ENCODE measurements at regions not wholly inside any gene's neighbourhood (a gene's known extent, or its start where the extent isn't known, plus 50 kb on each side); places are given as distances from the start of the nearest gene placed in this dataset.
A peak's percentile ranks its signal among the peaks of the same experiment; 100 is the strongest.

- H2AFZ ChIP-seq (ENCODE audit: low read depth), result no peak overlapping the region
- no peak overlapping the region for H3K27ac ChIP-seq (ENCODE audit: low read depth in 2 of 2, low read length in 1 of 2)
- H3F3A ChIP-seq (replicated peaks; ENCODE audit: insufficient read depth), result no peaks in the 10 kb centered on the region
- H3K9me3 ChIP-seq, result no peaks in the 10 kb centered on the region
- H3K4me1 ChIP-seq (ENCODE audit: control insufficient read depth in 1 of 2, insufficient read depth in 2 of 2, low read depth in 1 of 2, low read length in 1 of 2), result no peaks in the 10 kb centered on the region
- TF ChIP-seq RFX5 (IDR thresholded peaks at IDR 0.05; ENCODE audit: low read length) (no peak), EP300 (IDR thresholded peaks at IDR 0.05; ENCODE audit: borderline replicate concordance in 1 of 2, low read depth in 1 of 2, low read length in 1 of 2) (no peak)
- POLR2A ChIA-PET, result no interaction called here
- H4K20me1 ChIP-seq (ENCODE audit: insufficient read depth), result no peaks in the 10 kb centered on the region
- H3K79me2 ChIP-seq (ENCODE audit: insufficient read depth), result no peaks in the 10 kb centered on the region
- H3K36me3 ChIP-seq (replicated peaks in 1 of 2; ENCODE audit: control insufficient read depth in 1 of 2, insufficient read depth in 2 of 2, low read length in 1 of 2), result no peaks in the 10 kb centered on the region
- CTCF ChIA-PET, result interaction anchor here (1.0 kb wide), 1 partner anchor 10 kb away, joined by 3 read pairs; no protein-coding TSS in a partner anchor
- no peaks in the 10 kb centered on the region for H3K9me2 ChIP-seq
- H3K27me3 ChIP-seq (ENCODE audit: insufficient read depth), result no peaks in the 10 kb centered on the region
- H3K4me2 ChIP-seq, result no peak overlapping the region
- H3K4me3 ChIP-seq (ENCODE audit: low read depth in 2 of 2, low read length in 1 of 2), result no peak overlapping the region
- no peak overlapping the region for H3K9ac ChIP-seq
- no peak for DNase-seq
Observed at GRCh38 chr13:67554286-67554685, 324.1 kb upstream of the PCDH9 start.

- Histone ChIP-seq H3K4me1 (ENCODE audit: control insufficient read depth in 1 of 2, insufficient read depth in 2 of 2, low read depth in 1 of 2, low read length in 1 of 2) (no peaks in the 10 kb centered on the region), H3K27me3 (ENCODE audit: insufficient read depth) (no peaks in the 10 kb centered on the region), H3K36me3 (replicated peaks in 1 of 2; ENCODE audit: control insufficient read depth in 1 of 2, insufficient read depth in 2 of 2, low read length in 1 of 2) (no peaks in the 10 kb centered on the region), H3K9me2 (no peaks in the 10 kb centered on the region), H3K79me2 (ENCODE audit: insufficient read depth) (no peaks in the 10 kb centered on the region), H3K4me2 (no peak overlapping the region), H3F3A (replicated peaks; ENCODE audit: insufficient read depth) (no peaks in the 10 kb centered on the region), H3K27ac (ENCODE audit: low read depth in 2 of 2, low read length in 1 of 2) (no peak overlapping the region; a peak in 1 of 4 replicates), H3K4me3 (ENCODE audit: low read depth in 2 of 2, low read length in 1 of 2) (no peak overlapping the region), H4K20me1 (ENCODE audit: insufficient read depth) (no peaks in the 10 kb centered on the region), H3K9me3 (no peaks in the 10 kb centered on the region), H2AFZ (ENCODE audit: low read depth) (no peak overlapping the region), H3K9ac (no peak overlapping the region)
- ChIA-PET POLR2A (no interaction called here), CTCF (interaction anchor here (1.4 kb wide), 1 partner anchor 10 kb away, joined by 3 read pairs; no protein-coding TSS in a partner anchor)
- WGBS (ENCODE audit: low lambda C conversion rate), result 74% methylated on average over 4 of the region's 4 CpGs
- DNase-seq, result no peak
- peak; percentile 17; the same call in 1 of the 2 replicates for TF ChIP-seq JUND (IDR thresholded peaks at IDR 0.05)
- 0 out of 2 replicates have a peak, but pooled peaks have one; percentile 32 for TF ChIP-seq FOSL2 (IDR thresholded peaks at IDR 0.05; ENCODE audit: borderline replicate concordance, low read depth)
- TF ChIP-seq EP300 (IDR thresholded peaks at IDR 0.05; ENCODE audit: borderline replicate concordance in 1 of 2, low read depth in 1 of 2, low read length in 1 of 2), result no peak
- no peak for TF ChIP-seq YY1 (IDR thresholded peaks at IDR 0.05; ENCODE audit: low read depth)
Observed at GRCh38 chr13:67549331-67549730, 319.2 kb upstream of the PCDH9 start.

GRCh38 chr13:67538906-67539305, 308.8 kb upstream of the PCDH9 start:
- no peaks in the 10 kb centered on the region for H3K9me3 ChIP-seq
- H3K4me2 ChIP-seq, result no peak overlapping the region
- no peak overlapping the region for H2AFZ ChIP-seq (ENCODE audit: low read depth)
- TF ChIP-seq TCF12 (IDR thresholded peaks at IDR 0.05) (peak; percentile 48), EP300 (IDR thresholded peaks at IDR 0.05; ENCODE audit: borderline replicate concordance in 1 of 2, low read depth in 1 of 2, low read length in 1 of 2) (0 out of 4 replicates have a peak, but pooled peaks of 1 of the 2 experiments have one; percentile 12), MXI1 (IDR thresholded peaks at IDR 0.05; ENCODE audit: low read depth, low read length) (no peak), PBX3 (IDR thresholded peaks at IDR 0.05) (0 out of 2 replicates have a peak, but pooled peaks have one; percentile 9)
- ChIA-PET POLR2A (no interaction called here), CTCF (no interaction called here)
- WGBS (ENCODE audit: low lambda C conversion rate), result 27% methylated on average over 1 of the region's 1 CpG
- DNase-seq, result no peak
- H3K27ac ChIP-seq (ENCODE audit: low read depth in 2 of 2, low read length in 1 of 2), result no peak overlapping the region
- H3K27me3 ChIP-seq (ENCODE audit: insufficient read depth), result no peaks in the 10 kb centered on the region
- no peak overlapping the region for H3K9ac ChIP-seq
- H3K4me3 ChIP-seq (ENCODE audit: low read depth in 2 of 2, low read length in 1 of 2), result no peak overlapping the region
- H4K20me1 ChIP-seq (ENCODE audit: insufficient read depth), result no peaks in the 10 kb centered on the region
- no peaks in the 10 kb centered on the region for H3F3A ChIP-seq (replicated peaks; ENCODE audit: insufficient read depth)
- H3K9me2 ChIP-seq, result no peaks in the 10 kb centered on the region
- H3K4me1 ChIP-seq (ENCODE audit: control insufficient read depth in 1 of 2, insufficient read depth in 2 of 2, low read depth in 1 of 2, low read length in 1 of 2), result no peaks in the 10 kb centered on the region
- H3K36me3 ChIP-seq (replicated peaks in 1 of 2; ENCODE audit: control insufficient read depth in 1 of 2, insufficient read depth in 2 of 2, low read length in 1 of 2), result no peaks in the 10 kb centered on the region
- no peaks in the 10 kb centered on the region for H3K79me2 ChIP-seq (ENCODE audit: insufficient read depth)

Measured in SK-N-SH (cell line).